ENCODE measurements at regions not wholly inside any gene's neighbourhood (a gene's known extent, or its start where the extent isn't known, plus 50 kb on each side); places are given as distances from the start of the nearest gene placed in this dataset.

GRCh38 chr6:169052462-169052861, 201.2 kb downstream of the THBS2 start:
- no peak for DNase-seq
- Histone ChIP-seq H3K9ac (ENCODE audit: low read length) (no peak overlapping the region), H3K36me3 (replicated peaks in 1 of 2; ENCODE audit: control extremely low read depth in 1 of 2, control insufficient read depth in 1 of 2, extremely low read depth in 1 of 2, insufficient read depth in 2 of 2, low read length in 1 of 2) (no peaks in the 10 kb centered on the region), H4K20me1 (ENCODE audit: control insufficient read depth, insufficient read depth, low read length, poor library complexity, severe bottlenecking) (no peaks in the 10 kb centered on the region), H3K27ac (ENCODE audit: low read length in 2 of 2) (no peak overlapping the region), H3K4me1 (ENCODE audit: control insufficient read depth in 2 of 2, insufficient read depth in 2 of 2, low read length in 2 of 2) (no peaks in the 10 kb centered on the region), H2AFZ (ENCODE audit: insufficient read depth, low read depth, low read length, poor library complexity, severe bottlenecking) (no peak overlapping the region), H3K79me2 (ENCODE audit: control insufficient read depth, insufficient read depth, low read length) (no peaks in the 10 kb centered on the region), H3K4me2 (replicated peaks; ENCODE audit: low read depth, low read length, poor library complexity, severe bottlenecking) (no peak overlapping the region), H3K9me3 (ENCODE audit: control extremely low read depth in 1 of 3, control insufficient read depth in 2 of 3, insufficient read depth in 1 of 3, low read length in 2 of 3) (no peaks in the 10 kb centered on the region), H3K4me3 (ENCODE audit: control extremely low read depth in 1 of 5, extremely low read depth in 1 of 5, insufficient read depth in 1 of 5, low read depth in 2 of 5, low read length in 4 of 5) (no peak overlapping the region), H3K27me3 (replicated peaks in 1 of 4; ENCODE audit: control extremely low read depth in 1 of 4, control insufficient read depth in 3 of 4, insufficient read depth in 4 of 4, low read length in 3 of 4) (no peaks in the 10 kb centered on the region)
- Mint-ChIP-seq H3K9me3 (ENCODE audit: insufficient read depth) (peaks cover 6% of the 10 kb centered on the region), H3K27me3 (no peaks in the 10 kb centered on the region), H3K4me3 (no peak overlapping the region), H3K4me1 (no peaks in the 10 kb centered on the region), H3K27ac (no peak overlapping the region)
- ChIA-PET CTCF (no interaction called here), POLR2A (no interaction called here)
- TF ChIP-seq, protein P1, sequence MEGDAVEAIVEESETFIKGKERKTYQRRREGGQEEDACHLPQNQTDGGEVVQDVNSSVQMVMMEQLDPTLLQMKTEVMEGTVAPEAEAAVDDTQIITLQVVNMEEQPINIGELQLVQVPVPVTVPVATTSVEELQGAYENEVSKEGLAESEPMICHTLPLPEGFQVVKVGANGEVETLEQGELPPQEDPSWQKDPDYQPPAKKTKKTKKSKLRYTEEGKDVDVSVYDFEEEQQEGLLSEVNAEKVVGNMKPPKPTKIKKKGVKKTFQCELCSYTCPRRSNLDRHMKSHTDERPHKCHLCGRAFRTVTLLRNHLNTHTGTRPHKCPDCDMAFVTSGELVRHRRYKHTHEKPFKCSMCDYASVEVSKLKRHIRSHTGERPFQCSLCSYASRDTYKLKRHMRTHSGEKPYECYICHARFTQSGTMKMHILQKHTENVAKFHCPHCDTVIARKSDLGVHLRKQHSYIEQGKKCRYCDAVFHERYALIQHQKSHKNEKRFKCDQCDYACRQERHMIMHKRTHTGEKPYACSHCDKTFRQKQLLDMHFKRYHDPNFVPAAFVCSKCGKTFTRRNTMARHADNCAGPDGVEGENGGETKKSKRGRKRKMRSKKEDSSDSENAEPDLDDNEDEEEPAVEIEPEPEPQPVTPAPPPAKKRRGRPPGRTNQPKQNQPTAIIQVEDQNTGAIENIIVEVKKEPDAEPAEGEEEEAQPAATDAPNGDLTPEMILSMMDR (IDR thresholded peaks at IDR 0.05) = no peak
- no peak for TF ChIP-seq EZH2 (IDR thresholded peaks at IDR 0.05; ENCODE audit: borderline replicate concordance, insufficient read depth, low read depth, low read length, poor library complexity, severe bottlenecking)
- intact Hi-C loops (cut with micrococcal nuclease) = no loop called here
- no peak for ATAC-seq (ENCODE audit: low read depth)

- Histone ChIP-seq H3K36me3 (replicated peaks in 1 of 2; ENCODE audit: control extremely low read depth in 1 of 2, control insufficient read depth in 1 of 2, extremely low read depth in 1 of 2, insufficient read depth in 2 of 2, low read length in 1 of 2) (no peaks in the 10 kb centered on the region), H4K20me1 (ENCODE audit: control insufficient read depth, insufficient read depth, low read length, poor library complexity, severe bottlenecking) (no peaks in the 10 kb centered on the region), H3K4me1 (ENCODE audit: control insufficient read depth in 2 of 2, insufficient read depth in 2 of 2, low read length in 2 of 2) (no peaks in the 10 kb centered on the region), H3K4me3 (ENCODE audit: control extremely low read depth in 1 of 5, extremely low read depth in 1 of 5, insufficient read depth in 1 of 5, low read depth in 2 of 5, low read length in 4 of 5) (no peak overlapping the region), H3K4me2 (replicated peaks; ENCODE audit: low read depth, low read length, poor library complexity, severe bottlenecking) (no peak overlapping the region), H3K9ac (ENCODE audit: low read length) (no peak overlapping the region), H2AFZ (ENCODE audit: insufficient read depth, low read depth, low read length, poor library complexity, severe bottlenecking) (no peak overlapping the region), H3K9me3 (ENCODE audit: control extremely low read depth in 1 of 3, control insufficient read depth in 2 of 3, insufficient read depth in 1 of 3, low read length in 2 of 3) (no peaks in the 10 kb centered on the region), H3K27ac (ENCODE audit: low read length in 2 of 2) (no peak overlapping the region), H3K79me2 (ENCODE audit: control insufficient read depth, insufficient read depth, low read length) (no peaks in the 10 kb centered on the region), H3K27me3 (replicated peaks in 1 of 4; ENCODE audit: control extremely low read depth in 1 of 4, control insufficient read depth in 3 of 4, insufficient read depth in 4 of 4, low read length in 3 of 4) (no peaks in the 10 kb centered on the region)
- Mint-ChIP-seq H3K4me1 (no peaks in the 10 kb centered on the region), H3K9me3 (ENCODE audit: insufficient read depth) (peaks cover 6% of the 10 kb centered on the region), H3K4me3 (no peak overlapping the region), H3K27ac (no peak overlapping the region), H3K27me3 (no peaks in the 10 kb centered on the region)
- intact Hi-C loops (cut with micrococcal nuclease) = no loop called here
- CTCF ChIA-PET = no interaction called here
- no peak for TF ChIP-seq EZH2 (IDR thresholded peaks at IDR 0.05; ENCODE audit: borderline replicate concordance, insufficient read depth, low read depth, low read length, poor library complexity, severe bottlenecking)
- TF ChIP-seq, protein P1 (IDR thresholded peaks at IDR 0.05) = no peak
- no CpG with 5 or more reads among the region's 1 CpG for WGBS (ENCODE audit: insufficient coverage)
- ATAC-seq (ENCODE audit: low read depth) (no peak), DNase-seq (no peak)
- POLR2A ChIA-PET = no interaction called here
Measured at GRCh38 chr6:169051371-169051770, 202.3 kb downstream of the THBS2 start.

Measured in B cell (primary cell).